NCI-H345 treated with DMSO at 0.1 percent for 48 hours (cell line): ENCODE measurements at regions not wholly inside any gene's neighbourhood (a gene's known extent, or its start where the extent isn't known, plus 50 kb on each side); places are given as distances from the start of the nearest gene placed in this dataset.

Experiments
- DNase-seq: peaks from one replicate; lab custom pipeline; 2025; ENCODE audit not compliant: unreplicated experiment; lab: John Stamatoyannopoulos, UW

DNA sequence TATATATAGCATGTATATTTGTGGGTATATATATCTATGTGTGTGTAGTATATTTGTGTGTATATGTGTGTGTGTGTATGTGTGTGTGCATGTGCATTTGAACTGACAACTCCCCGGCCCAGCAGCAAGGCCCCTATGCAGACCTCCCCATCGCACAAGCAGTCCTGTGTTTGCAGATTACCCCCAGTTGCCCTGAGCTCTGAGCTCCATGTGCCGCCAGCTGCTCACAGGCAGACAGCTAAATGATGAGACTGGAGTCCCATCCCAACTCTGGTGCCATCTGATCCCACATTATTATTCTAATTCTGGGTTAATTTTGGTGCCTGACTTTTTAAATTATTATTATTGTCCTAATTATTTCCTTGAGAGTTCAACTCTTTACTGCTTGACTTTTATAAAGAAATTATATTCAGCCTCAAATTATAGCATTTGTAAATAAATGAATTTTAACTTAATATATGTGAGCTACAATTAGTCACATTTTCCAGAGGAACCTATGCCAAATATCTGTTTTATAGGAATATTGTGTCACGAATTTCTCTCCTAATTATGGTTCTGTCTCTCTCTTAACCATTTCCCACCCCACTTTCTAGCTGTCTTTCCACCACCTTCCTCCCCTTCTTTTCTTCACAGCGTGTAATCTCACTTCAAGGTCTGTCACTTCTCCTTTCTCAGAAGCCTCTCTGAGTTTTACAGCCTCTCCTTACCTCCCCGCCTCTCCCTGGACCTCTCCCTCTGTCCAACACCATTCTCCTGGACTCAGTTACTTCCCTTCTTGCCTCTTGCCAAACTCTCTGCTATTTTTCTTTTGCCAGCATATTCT is 90.6 kb upstream of the SYNDIG1 start:
- DNase-seq: no peak

DNA sequence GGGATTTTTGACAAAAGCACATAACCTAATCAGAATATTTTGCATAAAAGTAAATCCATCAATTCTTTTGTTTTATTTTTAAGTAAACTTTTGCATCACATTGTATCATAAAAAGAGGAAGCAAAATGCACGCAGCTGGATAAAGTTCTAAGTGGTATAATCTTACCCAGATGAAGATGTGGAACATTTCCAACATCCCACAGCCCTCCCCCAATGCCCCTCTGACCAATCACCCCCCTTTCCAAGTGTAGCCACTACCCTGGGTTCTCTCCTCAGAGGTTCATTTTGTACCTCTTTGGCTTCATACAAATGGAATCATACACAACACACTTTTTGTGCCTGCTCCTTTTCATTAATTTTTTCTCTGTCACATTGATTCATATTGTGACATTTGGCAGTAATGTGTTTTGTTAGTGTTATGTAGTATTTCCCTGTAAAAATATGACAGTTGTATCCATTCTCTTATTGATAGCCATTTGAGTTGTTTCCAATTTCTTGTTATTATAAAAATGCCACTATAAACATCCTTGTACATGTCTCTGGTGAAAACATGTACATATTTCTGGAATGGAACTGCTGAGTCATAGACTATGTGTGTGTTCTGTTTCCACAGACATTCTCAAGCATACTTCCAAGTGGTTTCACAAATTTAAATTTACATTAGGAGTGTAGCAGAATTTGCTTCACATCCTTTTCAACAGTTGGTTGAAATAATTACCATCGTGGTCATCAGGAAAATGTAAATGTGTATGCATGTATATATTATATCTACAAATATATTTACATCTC is 92.9 kb upstream of the SYNDIG1 start:
- no peak for DNase-seq

DNA sequence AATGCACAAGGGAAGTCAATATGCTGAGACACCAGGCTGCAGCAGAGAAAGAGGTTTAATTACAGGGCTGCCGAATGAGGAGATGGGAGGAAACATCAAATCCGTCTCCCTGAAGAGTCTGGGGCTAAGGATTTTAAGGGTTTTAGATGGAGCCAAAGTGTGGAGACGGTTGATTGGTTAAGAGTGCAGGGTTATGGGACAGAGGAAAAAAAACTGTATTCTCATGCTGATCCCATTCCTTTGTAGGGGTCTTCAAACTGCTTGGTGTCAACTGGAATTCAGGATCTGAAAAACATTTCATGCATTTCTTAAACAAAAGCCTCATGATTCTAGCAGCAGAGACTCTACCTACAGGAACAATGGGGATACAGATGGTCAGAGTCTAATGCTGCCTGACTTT is 96.1 kb upstream of the SYNDIG1 start:
- DNase-seq: no peak

DNA sequence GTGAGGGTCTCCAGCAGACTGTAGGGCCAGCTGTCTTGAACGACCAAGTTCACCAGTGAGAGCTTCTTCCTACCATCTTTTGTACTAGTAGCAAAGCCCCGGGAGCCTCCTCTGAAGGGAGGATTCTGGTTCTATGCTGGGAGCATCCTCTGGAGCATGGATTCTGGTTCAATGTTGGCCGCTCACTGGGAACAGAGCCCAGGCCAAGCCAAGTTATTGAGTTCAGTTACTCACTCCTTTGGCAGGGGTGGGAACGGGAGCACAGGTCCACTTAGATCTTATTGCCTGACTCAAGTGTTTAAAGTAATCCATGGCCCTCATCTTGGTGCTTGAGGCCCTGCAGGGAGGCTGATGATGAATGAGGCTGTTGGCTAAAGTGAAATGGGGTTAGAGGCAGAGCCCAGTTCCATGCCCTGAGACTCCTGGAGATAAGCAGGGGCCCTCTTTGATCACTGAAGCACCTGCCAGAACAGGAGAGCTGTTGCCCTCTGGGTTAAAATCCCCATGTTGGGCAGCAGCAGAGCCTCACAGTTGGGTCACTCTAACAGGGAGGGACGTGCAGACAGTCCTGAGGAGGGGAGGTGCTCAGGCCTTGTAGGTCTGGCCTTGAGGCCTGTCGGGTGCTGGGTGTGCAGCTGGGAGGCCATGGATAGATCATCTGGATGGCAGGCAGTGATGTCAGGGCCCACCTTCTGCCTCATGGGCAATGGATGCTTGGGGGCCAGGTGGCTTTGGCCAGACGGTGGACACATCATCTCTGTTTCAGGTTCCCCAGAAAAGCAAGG is 98.3 kb upstream of the SYNDIG1 start:
- DNase-seq: no peak

DNA sequence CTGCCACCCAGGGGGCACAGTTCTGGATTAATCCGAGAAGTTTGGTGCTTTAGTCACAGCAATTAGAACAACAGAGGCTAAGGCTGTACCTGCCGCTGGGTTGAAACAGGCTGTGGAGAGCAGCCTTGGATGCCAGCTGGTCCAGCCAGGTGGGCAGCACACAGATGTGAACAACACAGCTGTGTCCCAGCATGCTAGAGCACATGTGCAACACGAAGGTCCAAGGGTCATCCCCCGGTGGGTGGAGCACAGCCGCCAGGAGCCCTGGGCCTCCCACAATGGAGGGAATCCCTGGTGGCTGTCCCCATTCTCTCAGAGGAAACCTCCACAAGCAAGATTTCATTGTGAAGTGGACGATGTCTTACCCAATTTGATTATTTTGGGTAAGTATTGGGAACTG is 99.2 kb upstream of the SYNDIG1 start:
- DNase-seq: no peak

DNA sequence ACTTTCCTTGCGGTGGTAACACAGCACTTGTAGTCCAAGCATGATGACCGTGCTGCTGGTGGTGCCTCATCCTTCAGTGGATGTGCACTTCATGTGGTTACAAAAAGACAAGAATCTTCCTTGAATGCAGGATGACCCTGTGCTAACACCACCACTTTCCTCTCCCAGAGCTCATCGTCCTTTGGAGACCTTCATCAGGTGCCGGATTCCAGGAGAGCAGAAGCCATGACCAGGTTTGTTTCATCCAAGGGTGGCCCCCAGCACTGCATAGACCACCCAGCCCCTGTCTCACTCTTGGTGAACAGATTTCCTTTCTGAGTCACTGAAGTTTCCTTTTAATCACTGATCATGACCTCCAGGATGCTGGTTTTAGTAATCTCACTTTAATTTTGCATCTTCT is 101.2 kb upstream of the SYNDIG1 start:
- DNase-seq: no peak

DNA sequence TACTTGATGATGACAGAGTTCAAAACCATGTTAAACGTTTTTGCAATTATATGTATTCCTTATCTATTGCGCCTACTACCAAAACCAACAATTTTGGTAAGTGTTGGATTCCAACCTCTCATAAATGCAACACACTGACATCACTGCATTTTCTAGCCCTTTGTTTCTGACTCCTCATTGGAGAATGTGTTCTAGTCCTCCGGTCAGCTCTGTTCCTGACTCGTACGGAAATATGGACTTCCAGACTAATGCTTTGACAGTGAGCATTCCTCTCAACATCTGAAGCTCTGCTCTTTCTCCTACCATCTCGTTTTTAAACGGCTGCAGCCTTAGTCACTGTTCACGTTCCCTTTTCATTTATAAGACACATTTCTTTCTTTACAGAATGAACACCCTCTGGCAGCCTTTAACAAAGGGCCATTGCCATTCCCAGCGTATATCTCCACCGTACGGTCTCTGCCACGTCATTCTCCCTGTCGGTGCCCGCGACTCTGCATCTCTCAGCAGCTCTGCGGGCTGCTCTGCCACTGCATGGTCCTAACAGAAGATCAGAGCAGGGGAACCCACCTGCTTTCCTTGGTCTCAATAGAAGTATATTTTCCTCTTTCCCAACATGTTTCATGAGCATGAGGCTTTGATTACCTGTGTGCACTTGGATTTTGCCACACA is 103.0 kb upstream of the SYNDIG1 start:
- DNase-seq: no peak

DNA sequence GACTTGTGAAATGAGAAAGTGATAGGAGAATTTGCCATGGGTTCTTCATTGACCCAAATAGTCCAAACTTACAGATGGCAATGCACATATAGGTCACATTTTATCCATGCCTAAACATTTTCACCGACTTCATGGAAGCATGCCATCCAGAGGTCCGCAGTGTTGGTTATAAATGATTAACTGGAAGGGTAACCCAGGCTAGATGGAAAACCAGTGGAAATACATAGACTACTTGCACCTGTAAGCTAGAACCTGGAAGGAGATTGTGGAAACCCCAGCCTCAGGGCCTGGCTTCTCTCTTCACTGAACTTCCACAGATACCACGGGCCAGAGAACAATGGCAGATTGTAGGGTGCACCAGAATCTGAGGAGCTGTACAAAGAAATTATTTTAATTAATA is 103.8 kb upstream of the SYNDIG1 start:
- DNase-seq: no peak

DNA sequence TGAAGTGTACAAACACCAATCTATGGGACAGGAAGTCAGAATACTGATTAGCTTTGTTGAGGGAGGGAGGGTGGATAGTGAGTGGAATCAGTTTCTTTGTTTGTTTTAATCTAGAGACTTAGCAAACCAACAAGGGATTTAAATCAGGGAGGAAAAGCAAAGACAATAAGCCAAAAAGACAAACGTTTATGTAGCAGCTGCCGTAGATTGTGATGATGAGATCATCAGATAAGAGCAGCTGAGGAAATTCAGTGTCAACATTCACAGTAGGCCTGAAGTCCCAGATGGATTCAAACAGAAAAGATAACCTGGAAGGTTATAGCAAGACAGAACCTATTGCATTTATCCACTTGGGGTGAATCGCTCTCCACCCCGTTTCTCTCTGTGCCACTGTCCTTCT is 104.9 kb upstream of the SYNDIG1 start:
- DNase-seq: peak; percentile 87

DNA sequence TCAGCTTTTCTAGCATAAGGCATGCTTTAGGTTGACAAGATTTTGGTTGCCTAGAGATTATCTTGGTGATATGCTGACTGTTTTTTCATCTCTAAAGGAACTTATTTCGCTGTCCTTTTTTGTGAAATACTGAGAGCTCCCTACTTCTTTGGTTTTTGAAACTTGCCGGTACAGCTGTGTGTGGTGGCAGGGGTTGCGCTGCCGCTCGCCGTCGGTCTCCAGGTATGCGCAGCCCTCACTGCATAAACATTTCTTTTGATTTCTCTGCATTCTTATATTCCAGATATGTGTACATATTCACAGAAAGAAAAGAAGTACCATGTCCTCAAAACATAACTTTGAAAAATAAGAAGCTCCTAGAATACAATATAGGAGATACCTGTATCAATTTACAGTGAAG is 106.4 kb upstream of the SYNDIG1 start:
- DNase-seq: no peak

DNA sequence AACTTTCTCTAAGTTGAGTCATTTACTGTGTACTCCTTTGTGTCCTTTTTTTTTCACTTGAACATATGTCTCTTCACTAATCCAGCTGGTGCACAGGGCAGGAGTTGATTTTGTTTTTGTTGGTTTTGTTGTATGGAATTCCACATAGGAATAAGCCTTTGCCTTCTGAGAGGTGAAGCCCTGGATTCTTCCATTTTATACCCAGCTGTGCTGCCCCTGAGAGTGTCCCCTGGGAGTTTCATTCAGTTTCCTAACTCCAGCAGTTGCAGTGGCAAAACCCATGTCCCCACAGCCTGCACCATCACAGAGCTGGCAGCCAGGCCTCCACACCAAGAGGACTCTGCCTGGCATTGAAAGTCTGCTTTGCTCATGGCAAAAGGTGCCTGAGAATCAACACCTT is 107.3 kb upstream of the SYNDIG1 start:
- no peak for DNase-seq

DNA sequence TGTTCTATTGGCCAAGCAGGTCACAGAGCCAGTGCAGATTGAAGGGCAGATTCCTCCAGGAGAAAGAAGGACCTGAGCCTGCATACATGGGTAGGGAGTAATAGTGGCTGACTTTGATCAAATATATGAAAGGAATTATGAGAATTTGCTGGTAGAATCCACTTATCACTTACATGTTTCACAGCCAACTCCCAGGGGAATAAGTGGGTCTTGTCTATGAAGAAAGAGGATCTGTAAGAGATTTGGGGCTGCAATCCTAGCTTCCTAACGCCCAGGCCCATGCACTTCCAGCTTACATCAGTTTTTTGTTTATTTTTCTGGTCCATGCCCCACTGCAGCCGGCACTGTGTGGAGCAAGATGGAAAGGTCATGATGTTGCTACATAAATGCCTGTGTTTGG is 107.9 kb upstream of the SYNDIG1 start:
- no peak for DNase-seq

DNA sequence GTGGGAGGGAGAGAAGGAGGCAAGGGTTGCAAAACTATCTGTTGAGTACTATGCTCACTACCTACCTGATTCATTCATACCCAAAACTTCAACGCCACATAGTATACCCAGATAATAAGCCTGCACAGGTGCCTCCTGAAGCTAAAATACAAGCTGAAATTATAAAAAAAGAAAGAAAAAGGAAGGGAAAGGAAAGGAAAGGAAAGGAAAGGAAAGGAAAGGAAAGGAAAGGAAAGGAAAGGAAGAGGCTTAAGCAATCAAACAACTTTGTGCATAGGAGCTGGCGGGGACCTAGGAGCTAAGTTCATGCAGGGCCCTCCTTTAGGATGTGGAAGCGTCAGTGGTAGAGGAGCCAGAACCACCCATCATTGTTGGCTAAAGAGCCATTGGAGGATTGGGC is 108.9 kb upstream of the SYNDIG1 start:
- DNase-seq: no peak

DNA sequence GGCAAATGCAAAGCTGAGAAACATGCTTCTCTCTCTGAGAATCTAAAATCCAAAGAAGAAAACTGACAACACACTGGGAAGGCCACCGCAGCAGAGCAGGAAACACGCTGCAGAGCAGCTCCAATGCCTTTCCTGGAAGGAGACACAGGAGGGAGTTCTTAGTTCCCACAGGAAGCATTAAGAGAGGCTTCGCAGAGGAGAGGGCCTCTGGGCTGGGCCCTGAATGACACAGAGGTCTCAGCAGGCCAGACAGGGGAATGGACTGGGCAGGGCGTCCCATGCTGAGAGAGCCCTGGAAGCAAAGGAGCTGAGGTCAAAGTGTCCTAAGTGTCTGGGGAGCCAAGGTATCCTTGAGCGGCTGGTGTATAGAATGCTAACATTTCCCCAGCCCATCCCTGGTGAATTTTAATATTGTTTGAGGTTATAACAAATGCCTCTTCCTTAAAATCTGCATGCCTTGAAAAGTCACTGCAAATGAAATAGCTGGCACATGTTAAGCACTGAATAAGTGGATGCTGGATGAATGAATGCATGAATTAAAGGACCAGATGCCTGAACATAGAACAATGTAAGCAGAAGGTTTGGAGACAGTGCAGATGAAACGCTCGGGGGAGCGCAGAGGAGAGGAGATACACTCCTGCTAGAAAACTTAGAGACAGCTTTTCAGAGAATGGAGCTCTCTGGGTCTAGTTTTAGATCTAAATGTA is 110.0 kb upstream of the SYNDIG1 start:
- no peak for DNase-seq

DNA sequence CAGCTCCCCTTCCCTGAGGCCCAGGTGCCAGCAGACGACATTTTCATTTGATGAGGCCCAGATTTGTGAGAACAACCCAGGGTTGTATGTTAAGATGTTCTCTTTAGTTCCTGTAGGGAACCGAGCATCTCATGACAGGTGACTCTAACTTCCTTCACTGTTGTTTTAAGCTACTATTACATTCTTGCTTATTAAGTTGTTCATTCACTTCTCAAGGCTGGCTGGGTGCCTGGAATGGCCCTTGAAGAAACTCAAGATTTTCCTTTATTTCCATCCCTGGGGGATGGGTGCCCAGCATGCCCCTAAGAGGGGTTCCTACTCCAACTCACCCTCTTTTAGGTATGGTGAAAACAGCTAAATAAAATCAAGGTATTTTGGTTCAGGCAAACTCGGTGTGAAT is 111.5 kb upstream of the SYNDIG1 start:
- no peak for DNase-seq

DNA sequence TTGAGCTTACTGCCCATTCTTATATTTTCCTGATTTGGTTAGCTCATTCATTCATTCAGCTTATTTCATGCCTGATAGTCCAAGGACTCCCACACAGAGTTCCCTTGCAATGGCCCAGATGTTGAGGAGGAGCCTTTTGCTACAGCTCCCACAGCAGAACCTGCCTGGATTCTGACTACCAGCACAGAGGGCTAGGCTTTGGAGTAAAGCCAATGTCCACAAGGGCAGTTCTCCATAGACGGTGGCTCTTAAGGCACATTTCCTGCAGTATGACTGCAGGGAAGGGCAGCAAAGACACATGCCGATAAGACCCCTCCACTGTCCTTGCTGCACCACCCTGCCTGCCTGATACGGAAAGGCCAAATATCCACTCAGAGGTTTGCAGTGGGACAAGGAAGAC is 112.3 kb upstream of the SYNDIG1 start:
- DNase-seq: no peak

DNA sequence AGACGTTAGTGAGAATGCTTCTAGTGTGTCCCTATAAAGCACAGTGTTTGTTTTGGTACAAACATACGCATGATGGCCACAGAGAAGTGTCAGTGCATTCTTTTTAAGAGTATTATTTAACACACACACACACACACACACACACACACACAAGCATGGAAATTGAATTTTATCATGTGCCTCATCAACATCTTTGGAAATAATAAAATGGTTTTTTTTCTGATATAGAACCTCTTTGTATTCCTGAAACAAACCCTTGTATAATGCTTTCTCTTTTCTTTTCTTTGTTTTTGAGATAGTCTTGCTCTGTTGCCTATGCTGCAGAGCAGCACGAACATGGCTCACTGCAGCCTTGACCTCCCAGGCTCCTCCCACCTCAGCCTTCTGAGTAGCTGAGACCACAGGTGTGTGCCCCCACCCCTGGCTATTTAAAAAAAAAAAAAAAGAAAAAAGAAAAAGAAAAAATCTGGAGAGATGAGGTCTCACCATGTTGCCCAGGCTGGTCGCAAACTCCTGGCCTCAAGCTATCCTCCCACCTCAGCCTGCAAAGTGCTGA is 116.2 kb upstream of the SYNDIG1 start:
- DNase-seq: no peak

DNA sequence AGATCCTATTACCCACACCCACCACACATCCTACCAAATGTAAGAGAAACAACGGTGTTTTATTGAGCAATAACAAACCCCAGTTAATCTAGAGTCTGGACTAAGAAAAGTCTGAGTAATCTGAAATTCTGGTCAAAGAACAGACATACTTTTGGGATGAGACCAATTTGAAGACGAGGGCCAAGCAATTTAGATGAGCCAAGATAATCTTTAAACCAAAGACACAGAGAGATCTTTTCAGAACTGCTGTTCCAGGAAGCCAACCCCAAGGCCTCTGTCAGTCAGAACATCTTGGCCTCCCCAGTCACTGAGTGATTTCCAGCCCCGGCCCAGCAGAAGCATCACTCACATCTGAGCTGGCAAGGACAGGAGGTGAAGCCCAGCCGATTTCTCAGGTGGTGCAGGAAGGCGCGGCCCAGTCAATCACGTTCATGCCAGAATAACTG is 118.5 kb upstream of the SYNDIG1 start:
- no peak for DNase-seq

DNA sequence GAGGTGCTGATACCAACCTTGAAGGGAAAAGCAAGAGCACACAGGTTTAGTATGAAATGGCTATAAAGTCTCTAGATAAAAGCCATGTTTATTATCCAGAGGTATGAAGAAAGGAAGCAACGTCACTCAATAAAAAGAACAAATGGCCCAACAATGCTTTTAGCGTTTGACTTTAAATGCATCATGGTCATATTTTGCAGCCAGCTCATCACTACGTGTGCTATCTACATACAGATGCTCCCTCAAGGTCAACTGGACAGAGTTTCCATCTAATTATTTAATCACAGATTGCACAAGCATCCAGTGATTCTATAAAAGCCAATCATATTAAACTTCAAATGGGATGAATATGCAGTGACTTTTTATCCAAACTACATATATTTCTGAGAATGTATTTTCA is 127.6 kb upstream of the SYNDIG1 start:
- DNase-seq: no peak

DNA sequence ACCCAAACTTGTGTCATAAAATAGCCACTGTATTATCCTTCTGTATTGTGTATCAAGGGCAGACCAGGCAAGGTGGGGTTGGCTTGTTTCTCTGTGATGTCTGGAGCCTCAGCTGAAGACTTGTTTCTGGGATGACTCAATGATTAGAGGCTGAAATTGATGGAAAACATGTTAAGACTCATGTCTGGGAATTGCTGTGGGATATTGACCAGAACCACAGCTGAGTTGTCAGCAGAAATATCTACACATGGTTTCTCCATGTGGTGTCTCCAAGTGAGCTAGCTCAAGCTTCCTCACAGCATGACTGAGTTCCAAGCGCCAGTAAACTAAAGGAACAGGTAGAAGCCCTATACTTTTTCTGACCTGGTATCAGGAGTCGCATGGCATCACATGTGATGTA is 128.5 kb upstream of the SYNDIG1 start:
- DNase-seq: no peak
